ENCODE measurements at regions not wholly inside any gene's neighbourhood (a gene's known extent, or its start where the extent isn't known, plus 50 kb on each side); places are given as distances from the start of the nearest gene placed in this dataset.

GRCh38 chr2:23244617-23245016, 140.4 kb upstream of the KLHL29 start:
- Histone ChIP-seq H3K4me1 (ENCODE audit: insufficient read depth, low read length) (no peaks in the 10 kb centered on the region), H3K4me2 (ENCODE audit: low read depth, low read length) (no peak overlapping the region), H3K9me3 (ENCODE audit: low read length) (no peaks in the 10 kb centered on the region), H2AFZ (ENCODE audit: low read length) (no peak overlapping the region), H3K27me3 (ENCODE audit: control insufficient read depth in 1 of 2, insufficient read depth in 2 of 2, low read length in 2 of 2) (peaks cover 0 to 3% of the 10 kb centered on the region in 2 experiments; a peak in 1 of 5 replicates), H4K20me1 (ENCODE audit: insufficient read depth, low read length) (no peaks in the 10 kb centered on the region), H3K9ac (ENCODE audit: insufficient read depth, low read depth, low read length) (no peak overlapping the region), H3K27ac (ENCODE audit: extremely low read length, insufficient read depth, low read length) (no peak overlapping the region), H3K79me2 (ENCODE audit: insufficient read depth, low read length) (no peaks in the 10 kb centered on the region), H3K4me3 (replicated peaks in 1 of 3; ENCODE audit: insufficient read depth in 1 of 3, low read depth in 2 of 3, low read length in 3 of 3) (no peak overlapping the region), H3K36me3 (replicated peaks in 1 of 2; ENCODE audit: control insufficient read depth in 1 of 2, insufficient read depth in 2 of 2, low read length in 2 of 2) (no peaks in the 10 kb centered on the region)
- CTCF ChIA-PET (ENCODE audit: low intra/inter-chr PET ratio, low total read pairs) = no interaction called here
- no peak for DNase-seq (ENCODE audit: low spot score)
- POLR2A ChIA-PET = no interaction called here
- in situ Hi-C loops (cut with HindIII; ENCODE audit: extremely low pct_ligation_motif_present, low pct_unique_long_range_greater_than_20kb) (no loop called here), intact Hi-C loops (cut with micrococcal nuclease; ENCODE audit: unreplicated experiment) (no loop called here)
- no peak for ATAC-seq
- no TSS peak for BruUV-seq (replicated peaks)
- TF ChIP-seq ZFP36L1 (CRISPR knock-in tag; IDR thresholded peaks at IDR 0.05) (no peak), PRPF4 (IDR thresholded peaks at IDR 0.05; ENCODE audit: low read depth, low read length, poor library complexity, severe bottlenecking) (no peak), NFYB (CRISPR knock-in tag; IDR thresholded peaks at IDR 0.05) (no peak), ZMAT3 (CRISPR knock-in tag; conservative IDR thresholded peaks at IDR 0.05) (no peak), ZSCAN12 (CRISPR knock-in tag; IDR thresholded peaks at IDR 0.05) (no peak), ZNF7 (CRISPR knock-in tag; IDR thresholded peaks at IDR 0.05) (no peak), DBP (CRISPR knock-in tag; IDR thresholded peaks at IDR 0.05; ENCODE audit: not compliant biosample characterization) (no peak), GATAD2A (CRISPR knock-in tag; IDR thresholded peaks at IDR 0.05) (no peak), ATM (IDR thresholded peaks at IDR 0.05; ENCODE audit: borderline replicate concordance) (no peak)
- FAIRE-seq = no peak
- 0% methylated on average over 1 of the region's 1 CpG for whole genome bisulfite sequencing (ENCODE audit: low lambda C conversion rate)

GRCh38 chr2:23246992-23247683, 137.8 kb upstream of the KLHL29 start:
- ChIA-PET CTCF (ENCODE audit: low intra/inter-chr PET ratio, low total read pairs) (no interaction called here), POLR2A (no interaction called here)
- Histone ChIP-seq H3K27me3 (ENCODE audit: control insufficient read depth in 1 of 2, insufficient read depth in 2 of 2, low read length in 2 of 2) (peaks cover 0 to 3% of the 10 kb centered on the region in 2 experiments; a peak in 1 of 5 replicates), H3K27ac (ENCODE audit: extremely low read length, insufficient read depth, low read length) (no peak overlapping the region), H3K9ac (ENCODE audit: insufficient read depth, low read depth, low read length) (no peak overlapping the region), H3K9me3 (ENCODE audit: low read length) (no peaks in the 10 kb centered on the region), H2AFZ (ENCODE audit: low read length) (no peak overlapping the region), H3K4me3 (replicated peaks in 1 of 3; ENCODE audit: insufficient read depth in 1 of 3, low read depth in 2 of 3, low read length in 3 of 3) (no peak overlapping the region), H4K20me1 (ENCODE audit: insufficient read depth, low read length) (no peaks in the 10 kb centered on the region), H3K79me2 (ENCODE audit: insufficient read depth, low read length) (no peaks in the 10 kb centered on the region), H3K4me1 (ENCODE audit: insufficient read depth, low read length) (no peaks in the 10 kb centered on the region), H3K4me2 (ENCODE audit: low read depth, low read length) (no peak overlapping the region), H3K36me3 (replicated peaks in 1 of 2; ENCODE audit: control insufficient read depth in 1 of 2, insufficient read depth in 2 of 2, low read length in 2 of 2) (no peaks in the 10 kb centered on the region)
- no TSS peak for BruUV-seq (replicated peaks)
- in situ Hi-C loops (cut with HindIII; ENCODE audit: extremely low pct_ligation_motif_present, low pct_unique_long_range_greater_than_20kb) = no loop called here
- no peak for FAIRE-seq
- no peak for DNase-seq (ENCODE audit: low spot score)
- intact Hi-C loops (cut with micrococcal nuclease; ENCODE audit: unreplicated experiment) = no loop called here
- under 1% methylated on average over 4 of the region's 4 CpGs for WGBS (ENCODE audit: low lambda C conversion rate)
- ATAC-seq = no peak
- no peak for TF ChIP-seq CTCF (CRISPR knock-in tag; IDR thresholded peaks at IDR 0.05)
- TF ChIP-seq NR1H2 (CRISPR knock-in tag; IDR thresholded peaks at IDR 0.05; ENCODE audit: borderline replicate concordance, low read depth) = no peak
- no peak for TF ChIP-seq ZNF343 (CRISPR knock-in tag; IDR thresholded peaks at IDR 0.05)
- no peak for TF ChIP-seq ZNF784 (CRISPR knock-in tag; IDR thresholded peaks at IDR 0.05; ENCODE audit: borderline replicate concordance)
- TF ChIP-seq ZFP91 (CRISPR knock-in tag; IDR thresholded peaks at IDR 0.05; ENCODE audit: borderline replicate concordance) = no peak
- TF ChIP-seq NKX3-1 (CRISPR knock-in tag; IDR thresholded peaks at IDR 0.05) = no peak

Data from HepG2 (cell line).